ENCODE measurements at regions not wholly inside any gene's neighbourhood (a gene's known extent, or its start where the extent isn't known, plus 50 kb on each side); places are given as distances from the start of the nearest gene placed in this dataset.
"Not testable (repeated sequence)": the region's sequence is repeated elsewhere in the genome, so short reads cannot be mapped to it uniquely, and the experiment has no call there.

- no peak overlapping the region for H3K27ac Mint-ChIP-seq
- no peaks in the 10 kb centered on the region for H3K4me1 Mint-ChIP-seq
- H3K27me3 Mint-ChIP-seq = no peaks in the 10 kb centered on the region
- no peak overlapping the region for H3K4me3 Mint-ChIP-seq
- peaks cover 2% of the 10 kb centered on the region for H3K36me3 Mint-ChIP-seq
- peaks cover 2 to 5% (median 2%) of the 10 kb centered on the region in 3 donors for H3K9me3 Mint-ChIP-seq
Measured at GRCh38 chr5:167918184-167918812, 373.1 kb upstream of the WWC1 start.

- Mint-ChIP-seq H3K9me3 (peaks cover 2 to 5% (median 2%) of the 10 kb centered on the region in 3 donors), H3K36me3 (peaks cover 2% of the 10 kb centered on the region), H3K4me3 (no peak overlapping the region), H3K27me3 (no peaks in the 10 kb centered on the region), H3K27ac (no peak overlapping the region), H3K4me1 (no peaks in the 10 kb centered on the region)
Measured at GRCh38 chr5:167918813-167919483, 372.5 kb upstream of the WWC1 start.

GRCh38 chr5:167920589-167920988, 370.9 kb upstream of the WWC1 start:
- Mint-ChIP-seq H3K27ac (no peak overlapping the region), H3K36me3 (peaks cover 2% of the 10 kb centered on the region), H3K4me3 (no peak overlapping the region), H3K27me3 (no peaks in the 10 kb centered on the region), H3K4me1 (no peaks in the 10 kb centered on the region), H3K9me3 (peaks cover 0 to 3% (median 2%) of the 10 kb centered on the region in 3 donors)

DNA sequence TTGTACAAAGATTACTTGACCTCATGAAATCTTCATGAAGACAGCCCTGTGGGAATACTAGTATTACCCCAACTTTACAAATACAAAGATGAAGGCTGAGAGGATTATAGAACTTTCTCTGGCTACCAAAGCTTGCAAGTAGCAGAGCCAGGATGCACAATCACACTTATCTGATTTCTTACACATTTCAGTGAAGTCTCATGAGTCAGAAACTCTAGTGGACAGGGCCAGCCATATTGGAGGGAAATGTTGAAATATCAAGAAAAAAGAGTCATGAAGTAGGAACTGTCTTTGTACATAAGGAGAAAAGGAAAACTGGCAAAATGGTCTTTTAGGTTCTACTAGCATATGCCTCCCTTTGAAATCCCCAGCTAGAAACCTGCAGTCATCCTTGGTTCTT, 369.6 kb upstream of the WWC1 start:
- Mint-ChIP-seq H3K27ac (no peak overlapping the region), H3K4me3 (no peak overlapping the region), H3K27me3 (no peaks in the 10 kb centered on the region), H3K4me1 (no peaks in the 10 kb centered on the region), H3K9me3 (peaks cover 0 to 4% (median 2%) of the 10 kb centered on the region in 3 donors), H3K36me3 (peaks cover 2% of the 10 kb centered on the region)

DNA sequence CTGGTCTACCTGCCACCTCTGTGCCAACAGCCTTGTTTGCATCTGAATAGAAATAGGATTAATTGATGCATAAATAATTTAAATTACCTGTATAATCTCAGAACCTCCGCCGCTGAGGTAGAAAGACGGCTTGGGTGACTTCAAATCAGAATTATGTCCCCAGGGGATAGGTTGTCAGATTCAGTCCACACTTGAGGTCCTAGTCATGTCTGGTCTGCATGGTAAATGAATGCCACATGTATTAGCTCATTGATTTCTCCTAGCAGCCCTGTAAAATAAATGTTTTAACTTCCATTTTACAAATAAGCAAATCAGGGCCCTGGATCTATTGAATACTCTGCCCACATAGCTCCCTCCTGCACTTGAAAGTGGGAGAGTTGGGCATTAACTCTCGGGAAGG, 368.0 kb upstream of the WWC1 start:
- no peak overlapping the region for H3K4me3 Mint-ChIP-seq
- H3K9me3 Mint-ChIP-seq = peaks cover 0 to 4% (median 2%) of the 10 kb centered on the region in 3 donors
- no peaks in the 10 kb centered on the region for H3K4me1 Mint-ChIP-seq
- H3K27me3 Mint-ChIP-seq = no peaks in the 10 kb centered on the region
- H3K36me3 Mint-ChIP-seq = peaks cover 2% of the 10 kb centered on the region
- H3K27ac Mint-ChIP-seq = no peak overlapping the region

DNA sequence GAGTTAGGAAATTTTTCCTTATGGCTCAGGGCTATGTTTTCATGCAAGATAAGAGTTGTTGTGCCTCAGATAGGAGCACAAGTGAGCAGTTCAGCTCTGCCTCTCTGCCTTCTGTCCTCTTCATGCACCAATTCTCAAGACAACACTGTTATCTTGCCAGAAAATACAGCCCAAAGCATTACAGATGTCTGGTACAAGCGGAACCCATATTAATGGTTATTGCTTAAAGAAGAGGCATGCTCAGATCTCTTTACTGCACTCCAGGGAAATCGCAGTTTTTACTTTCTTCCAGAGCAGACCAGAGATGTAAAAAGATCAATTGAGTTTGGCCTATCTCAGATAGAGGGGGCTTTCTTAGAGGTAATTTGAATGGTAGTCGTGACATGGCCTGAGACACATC, 361.6 kb upstream of the WWC1 start:
- no peak overlapping the region for H3K27ac Mint-ChIP-seq
- H3K27me3 Mint-ChIP-seq = no peaks in the 10 kb centered on the region
- H3K4me1 Mint-ChIP-seq = no peaks in the 10 kb centered on the region
- peaks cover 0 to 4% (median under 1%) of the 10 kb centered on the region in 3 donors for H3K9me3 Mint-ChIP-seq
- H3K36me3 Mint-ChIP-seq = no peaks in the 10 kb centered on the region
- H3K4me3 Mint-ChIP-seq = no peak overlapping the region

GRCh38 chr5:167934551-167934971, 356.9 kb upstream of the WWC1 start:
- Mint-ChIP-seq H3K36me3 (no peaks in the 10 kb centered on the region), H3K9me3 (peaks cover 0 to 4% (median 1%) of the 10 kb centered on the region in 3 donors), H3K27me3 (no peaks in the 10 kb centered on the region), H3K27ac (no peak overlapping the region), H3K4me1 (no peaks in the 10 kb centered on the region), H3K4me3 (no peak overlapping the region)

- no peaks in the 10 kb centered on the region for H3K4me1 Mint-ChIP-seq
- no peaks in the 10 kb centered on the region for H3K36me3 Mint-ChIP-seq
- H3K4me3 Mint-ChIP-seq = no peak overlapping the region
- H3K9me3 Mint-ChIP-seq = peaks cover 0 to 4% (median 1%) of the 10 kb centered on the region in 3 donors
- H3K27ac Mint-ChIP-seq = peak overlapping the region in 1 of 3 donors; percentile 3
- H3K27me3 Mint-ChIP-seq = no peaks in the 10 kb centered on the region
Measured at GRCh38 chr5:167936022-167936421, 355.4 kb upstream of the WWC1 start.

- Mint-ChIP-seq H3K27me3 (no peaks in the 10 kb centered on the region), H3K36me3 (no peaks in the 10 kb centered on the region), H3K4me3 (no peak overlapping the region), H3K27ac (no peak overlapping the region), H3K4me1 (no peaks in the 10 kb centered on the region), H3K9me3 (peaks cover 0 to 4% (median 1%) of the 10 kb centered on the region in 3 donors)
Measured at GRCh38 chr5:167936944-167937634, 354.4 kb upstream of the WWC1 start.

- Mint-ChIP-seq H3K27ac (no peak overlapping the region), H3K27me3 (no peaks in the 10 kb centered on the region), H3K36me3 (no peaks in the 10 kb centered on the region), H3K4me1 (no peaks in the 10 kb centered on the region), H3K9me3 (peaks cover 0 to 4% (median 1%) of the 10 kb centered on the region in 3 donors), H3K4me3 (no peak overlapping the region)
Measured at GRCh38 chr5:167937635-167937998, 353.8 kb upstream of the WWC1 start.

GRCh38 chr5:167939686-167940085, 351.8 kb upstream of the WWC1 start:
- Mint-ChIP-seq H3K4me1 (no peaks in the 10 kb centered on the region), H3K27ac (no peak overlapping the region), H3K4me3 (no peak overlapping the region), H3K27me3 (no peaks in the 10 kb centered on the region), H3K36me3 (no peaks in the 10 kb centered on the region), H3K9me3 (peaks cover 0 to 4% (median 4%) of the 10 kb centered on the region in 3 donors)

- no peaks in the 10 kb centered on the region for H3K4me1 Mint-ChIP-seq
- H3K36me3 Mint-ChIP-seq = no peaks in the 10 kb centered on the region
- no peak overlapping the region for H3K4me3 Mint-ChIP-seq
- H3K27ac Mint-ChIP-seq = no peak overlapping the region
- no peaks in the 10 kb centered on the region for H3K27me3 Mint-ChIP-seq
- H3K9me3 Mint-ChIP-seq = peaks cover 0 to 4% (median 3%) of the 10 kb centered on the region in 3 donors
Measured at GRCh38 chr5:167940911-167941310, 350.5 kb upstream of the WWC1 start.

- H3K9me3 Mint-ChIP-seq, H3K4me3 Mint-ChIP-seq, H3K4me1 Mint-ChIP-seq, H3K27ac Mint-ChIP-seq, H3K27me3 Mint-ChIP-seq, H3K36me3 Mint-ChIP-seq: not testable (repeated sequence)
Measured at GRCh38 chr5:167941556-167941955, 349.9 kb upstream of the WWC1 start.

GRCh38 chr5:167943343-167943742, 348.1 kb upstream of the WWC1 start:
- no peaks in the 10 kb centered on the region for H3K36me3 Mint-ChIP-seq
- no peak overlapping the region for H3K27ac Mint-ChIP-seq
- H3K4me1 Mint-ChIP-seq = no peaks in the 10 kb centered on the region
- H3K9me3 Mint-ChIP-seq = peaks cover 0 to 3% (median 0%) of the 10 kb centered on the region in 3 donors
- H3K27me3 Mint-ChIP-seq = no peaks in the 10 kb centered on the region
- H3K4me3 Mint-ChIP-seq = no peak overlapping the region

- Mint-ChIP-seq H3K9me3 (peaks cover 0 to 3% (median 0%) of the 10 kb centered on the region in 3 donors), H3K4me1 (no peaks in the 10 kb centered on the region), H3K27ac (peak overlapping the region in 1 of 3 donors; percentile 65), H3K36me3 (no peaks in the 10 kb centered on the region), H3K27me3 (no peaks in the 10 kb centered on the region), H3K4me3 (no peak overlapping the region)
Measured at GRCh38 chr5:167944121-167944852, 347.2 kb upstream of the WWC1 start.

All from IgD-negative memory B cell (primary cell).